Suppressor macrophage (primary cell): ENCODE measurements at regions not wholly inside any gene's neighbourhood (a gene's known extent, or its start where the extent isn't known, plus 50 kb on each side); places are given as distances from the start of the nearest gene placed in this dataset.
"Not testable (repeated sequence)": the region's sequence is repeated elsewhere in the genome, so short reads cannot be mapped to it uniquely, and the experiment has no call there.

Experiments
- DNase-seq, 4 experiments: peaks; one replicate each; pipeline ENCODE4 v3.0.0-alpha.2; 2020 to 2022

DNA sequence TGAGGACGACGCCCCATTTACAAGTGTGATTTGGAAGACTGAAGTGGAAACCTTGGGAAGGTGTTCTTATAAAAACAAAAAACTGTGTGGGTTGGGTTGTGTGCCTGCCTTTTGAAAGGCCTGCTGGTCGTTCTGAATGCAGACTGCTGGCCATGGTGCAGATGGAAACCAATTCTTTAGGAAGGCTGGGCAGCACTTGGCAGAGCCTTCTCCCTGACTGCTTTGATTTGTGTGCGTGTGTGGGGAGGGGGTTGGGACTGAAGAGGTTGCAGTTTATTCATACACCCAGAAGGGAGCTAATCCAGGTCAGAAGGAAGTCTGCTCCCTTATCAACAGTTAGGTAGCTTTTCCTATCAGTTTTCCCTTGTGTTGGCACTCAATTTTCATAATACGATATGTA lies 288.7 kb downstream of the SOX2 start:
- DNase-seq: no peak

DNA sequence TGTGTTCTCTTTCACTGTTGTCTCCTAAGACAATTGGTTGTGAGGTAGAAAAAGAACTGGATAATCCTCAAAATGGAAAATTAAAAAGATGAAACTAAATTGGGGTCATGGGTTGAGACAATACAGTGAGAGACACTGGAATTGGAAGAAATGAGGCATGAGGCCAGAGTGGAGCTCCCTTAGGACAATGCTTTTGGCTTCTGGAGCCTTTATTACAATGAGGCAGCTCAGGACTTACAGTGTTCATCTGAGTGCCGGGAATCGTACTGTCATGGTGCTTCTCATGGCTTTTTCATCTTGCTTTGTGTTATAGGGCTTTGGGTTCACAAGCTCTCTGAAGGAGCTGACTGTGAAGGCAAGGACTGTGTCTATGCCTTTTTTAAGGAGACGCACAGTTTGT lies 293.5 kb downstream of the SOX2 start:
- DNase-seq: no peak

DNA sequence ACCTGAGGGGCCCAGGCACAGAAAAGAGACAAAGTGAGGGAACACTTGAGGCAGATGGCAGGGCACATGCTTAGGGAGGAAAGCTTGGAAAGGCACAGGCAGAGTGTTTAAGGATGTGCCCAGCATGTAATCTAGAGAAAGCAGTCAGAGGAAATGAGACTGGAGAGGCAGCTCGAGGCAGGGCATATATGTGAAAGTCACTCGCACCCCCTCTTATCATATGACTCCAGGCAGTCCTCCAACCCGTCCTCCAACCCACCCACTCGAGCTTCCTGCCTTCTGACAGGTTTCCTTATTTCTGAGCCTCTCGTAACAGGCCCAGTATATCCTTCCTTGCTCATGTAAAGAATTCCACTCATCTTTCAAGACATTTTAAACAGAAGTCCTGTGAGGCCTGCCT lies 294.0 kb downstream of the SOX2 start:
- DNase-seq: peak in 2 of 4 experiments; percentile 4 to 12

DNA sequence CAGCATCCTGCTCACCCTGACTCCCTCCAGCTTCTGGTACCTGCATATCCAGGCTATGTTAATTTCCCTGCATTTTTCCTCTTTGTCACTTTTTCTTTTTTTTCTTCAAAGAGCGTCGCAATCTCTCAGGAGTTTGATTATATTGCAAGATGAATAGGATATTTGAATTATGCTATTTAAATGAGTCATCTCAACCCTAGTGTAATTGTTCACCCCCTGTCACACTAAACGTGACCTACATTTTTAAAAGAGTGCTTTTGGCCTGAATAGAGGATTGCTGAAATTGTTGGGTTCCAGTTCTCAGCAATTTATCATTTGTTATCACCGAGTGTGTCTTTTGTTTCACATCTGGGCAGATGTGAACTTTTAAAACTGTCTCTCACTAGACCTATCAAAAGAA lies 294.7 kb downstream of the SOX2 start:
- DNase-seq: no peak

DNA sequence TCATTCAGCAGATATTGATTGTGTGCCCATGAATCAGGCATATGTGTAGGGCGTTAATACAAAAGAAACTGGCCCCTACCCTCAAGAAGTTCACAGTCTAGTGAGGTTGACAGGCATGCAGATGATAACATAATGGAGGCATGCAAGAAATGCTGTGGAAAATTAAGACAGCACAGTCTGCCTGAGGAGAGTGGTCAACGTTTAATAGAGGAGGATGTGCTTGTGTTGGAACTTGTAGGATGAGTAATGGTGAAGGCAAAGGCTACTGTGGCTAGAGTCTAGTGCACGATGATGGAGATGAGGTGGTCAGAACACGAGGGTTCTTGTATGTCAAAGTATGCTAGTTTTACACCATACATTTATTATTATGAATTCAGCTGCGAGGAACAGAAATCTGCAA lies 295.7 kb downstream of the SOX2 start:
- no peak for DNase-seq

DNA sequence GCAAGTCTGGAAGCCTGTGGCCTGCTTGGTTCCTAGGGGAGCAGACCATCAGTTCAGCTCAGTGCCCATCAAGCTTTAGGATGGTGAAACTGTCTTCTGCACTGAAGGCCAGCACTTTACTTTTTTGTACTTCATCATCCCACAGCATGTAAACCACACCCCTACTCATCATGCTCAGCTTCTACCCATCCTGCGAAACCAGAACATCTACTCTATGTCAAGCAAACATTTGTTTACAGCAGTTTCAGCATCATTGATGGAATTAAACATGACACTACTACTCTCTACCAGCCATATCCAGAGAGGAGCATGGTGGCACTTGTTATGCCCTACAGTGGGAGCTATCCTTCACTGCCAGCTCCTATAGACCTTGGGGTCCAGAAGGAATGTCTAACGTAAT lies 306.6 kb downstream of the SOX2 start:
- no peak for DNase-seq

DNA sequence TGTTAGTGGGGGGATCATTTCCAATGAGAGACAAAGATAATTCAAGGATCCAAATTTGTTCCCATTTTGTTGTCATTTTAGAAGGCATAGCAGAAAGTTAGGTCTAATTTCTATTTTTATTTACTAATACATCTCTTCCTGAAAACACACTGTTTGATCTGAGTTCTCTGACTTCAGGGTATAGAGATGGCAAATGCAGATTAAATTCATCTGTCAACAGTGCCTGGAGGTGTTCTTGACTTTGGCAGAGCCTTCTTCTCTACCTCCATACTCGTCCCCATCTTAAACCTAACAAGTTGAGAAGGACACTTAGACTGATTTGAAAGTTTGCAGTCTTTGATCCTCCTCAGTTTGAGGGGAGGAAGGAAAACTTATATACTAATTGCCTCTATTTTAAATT lies 308.2 kb downstream of the SOX2 start:
- DNase-seq: no peak

DNA sequence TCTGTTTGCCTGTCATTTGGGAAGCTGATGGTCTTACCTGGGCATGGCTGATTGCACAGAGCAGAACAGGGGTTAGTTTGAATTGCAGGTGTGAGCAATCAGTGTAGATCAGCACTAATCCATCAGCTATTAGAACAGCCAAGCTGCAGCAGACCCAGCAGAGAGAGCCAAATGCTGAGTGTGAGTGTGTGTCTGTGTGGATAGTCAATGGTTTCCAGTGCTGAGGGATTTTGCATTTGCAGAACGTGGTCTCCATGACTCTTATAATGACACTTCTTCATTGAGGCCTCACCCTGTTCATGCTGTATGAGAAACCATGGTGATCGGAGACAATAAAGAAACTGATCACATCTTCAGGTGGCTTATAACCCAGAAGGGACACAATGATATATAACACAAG lies 312.1 kb downstream of the SOX2 start:
- DNase-seq: no peak

DNA sequence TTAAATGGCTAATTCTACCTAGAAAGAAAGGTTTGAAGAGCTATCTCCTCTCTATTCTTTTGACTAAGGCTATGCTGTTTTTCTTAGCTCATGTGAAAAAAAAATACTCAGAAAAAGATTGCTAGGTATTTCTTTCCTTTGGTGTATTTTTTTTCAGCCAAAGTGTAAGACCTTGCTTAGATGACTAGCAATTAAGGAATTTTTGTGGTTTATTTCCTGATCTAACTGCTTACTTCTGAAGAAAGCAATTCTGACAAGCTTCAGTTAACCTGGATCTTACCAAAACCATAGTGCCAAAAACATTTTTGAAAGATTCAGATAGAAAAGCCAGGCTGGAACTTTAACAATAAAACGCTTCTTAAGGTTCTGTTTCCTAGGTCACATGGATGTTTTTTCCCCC lies 315.6 kb downstream of the SOX2 start:
- no peak for DNase-seq

DNA sequence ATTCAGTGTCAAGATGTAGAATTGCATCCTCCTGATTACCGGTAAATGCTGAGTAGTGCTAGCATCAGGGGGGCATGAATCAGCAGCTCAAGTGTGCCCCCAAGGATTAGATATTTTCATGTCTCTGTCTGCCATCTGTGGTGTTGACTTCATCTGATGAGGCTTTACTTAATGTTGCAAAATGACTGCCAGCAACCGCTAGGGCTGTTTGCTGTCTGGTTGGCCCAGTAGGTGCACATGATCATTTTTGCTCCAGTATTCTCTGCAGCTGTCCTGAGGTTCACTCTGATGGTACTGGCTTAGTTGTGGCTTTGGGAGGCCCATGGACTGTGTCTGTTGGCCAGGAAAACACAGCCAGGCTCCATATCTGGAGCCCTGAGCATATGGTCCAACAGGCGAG lies 316.4 kb downstream of the SOX2 start:
- DNase-seq: no peak

DNA sequence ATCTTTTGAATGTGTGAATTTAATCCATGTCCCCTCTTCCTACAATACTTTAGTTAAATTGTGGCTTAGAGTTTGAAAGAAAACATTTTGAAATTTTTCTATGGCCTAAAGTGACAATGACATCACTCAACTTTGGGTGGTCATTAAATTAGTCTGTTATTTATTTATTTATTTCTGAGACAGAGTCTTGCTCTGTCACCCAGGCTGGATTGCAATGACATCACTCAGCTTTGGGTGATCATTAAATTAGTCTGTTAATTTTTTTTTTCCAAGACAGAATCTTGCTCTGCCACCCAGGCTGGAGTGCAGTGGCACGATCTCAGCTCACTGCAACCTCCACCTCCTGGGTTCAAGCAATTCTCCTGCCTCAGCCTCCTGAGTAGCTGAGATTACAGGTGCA lies 322.5 kb downstream of the SOX2 start:
- DNase-seq: not testable (repeated sequence)

DNA sequence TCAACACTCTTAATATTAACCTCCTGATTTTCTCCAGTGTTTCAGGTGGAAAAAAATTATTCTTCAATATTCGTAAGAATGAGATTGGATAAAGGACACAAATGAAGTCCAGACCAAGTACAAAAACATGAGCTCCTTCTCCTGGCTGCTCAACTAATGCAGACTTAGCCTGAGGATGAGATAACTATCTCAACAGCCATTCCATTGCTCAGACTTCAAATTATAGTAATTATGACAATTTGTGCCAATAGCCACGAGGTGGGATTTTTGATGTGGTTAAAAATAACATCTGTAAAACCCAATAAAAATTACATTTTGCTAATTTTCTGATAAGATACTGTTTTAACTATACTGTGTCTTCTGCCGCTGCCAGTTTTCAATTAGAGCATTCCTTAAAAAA lies 323.6 kb downstream of the SOX2 start:
- no peak for DNase-seq

DNA sequence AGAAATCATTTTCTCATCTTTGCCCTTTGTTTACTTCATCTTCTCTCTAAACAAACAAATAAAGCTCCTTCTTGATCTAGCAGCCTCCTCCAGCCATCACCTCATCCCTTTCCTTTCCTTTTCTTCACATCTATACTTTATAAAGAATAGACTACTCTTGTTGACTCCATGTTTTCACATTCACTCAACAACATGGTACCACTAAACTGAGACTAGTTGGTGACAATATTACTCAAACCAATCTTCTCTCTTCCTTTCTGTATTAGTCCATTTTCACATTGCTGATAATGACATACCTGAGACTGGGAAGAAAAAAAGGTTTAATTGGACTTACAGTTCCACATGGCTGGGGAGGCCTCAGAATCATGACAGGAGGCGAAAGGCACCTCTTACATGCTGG lies 324.7 kb downstream of the SOX2 start:
- no peak for DNase-seq

DNA sequence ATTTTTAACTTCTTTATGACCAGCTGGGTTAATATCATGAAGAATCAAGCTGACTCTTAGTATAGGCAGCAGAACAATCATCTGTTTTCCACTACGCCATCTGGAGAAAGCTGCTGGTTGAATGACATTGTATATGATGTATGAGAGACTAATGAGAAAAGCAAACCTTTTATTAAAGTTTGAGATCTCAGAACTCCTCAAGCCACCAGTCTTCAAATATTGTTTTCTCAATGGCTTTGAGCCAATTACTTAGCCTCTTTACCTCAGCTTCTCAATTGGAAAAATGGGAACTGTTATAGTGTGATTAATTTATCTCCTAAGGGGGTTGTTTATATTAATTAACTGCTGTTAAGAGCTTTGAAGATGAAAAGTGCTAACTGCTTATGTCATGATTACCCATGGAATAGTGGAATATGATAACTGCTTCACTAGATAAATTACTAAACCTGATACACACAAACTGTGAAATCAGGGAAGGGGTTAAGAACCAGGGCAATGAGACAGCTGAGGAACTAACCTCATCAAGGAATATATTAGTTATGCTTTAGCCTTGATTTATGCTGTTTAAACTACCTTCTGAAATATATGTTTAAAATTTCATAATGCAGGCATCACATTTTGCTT lies 330.1 kb downstream of the SOX2 start:
- no peak for DNase-seq

DNA sequence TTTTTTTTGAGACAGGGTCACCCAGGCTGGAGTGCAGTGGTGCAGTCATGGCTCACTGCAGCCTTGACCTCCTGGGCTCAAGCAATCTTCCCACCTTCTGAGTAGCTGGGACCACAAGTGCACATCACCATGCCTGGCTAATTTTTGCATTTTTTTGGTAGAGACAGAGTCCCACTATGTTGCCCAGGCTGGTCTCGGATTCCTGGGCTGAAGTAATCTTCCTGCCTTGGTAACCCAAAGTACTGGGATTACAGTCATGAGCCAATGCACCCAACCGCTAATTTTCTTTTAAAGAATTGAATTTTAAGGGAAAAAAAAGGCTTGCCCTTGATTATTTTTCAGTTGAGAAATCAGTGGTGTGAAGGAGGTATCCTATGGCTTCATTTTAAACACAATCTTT lies 334.0 kb downstream of the SOX2 start:
- DNase-seq: no peak

DNA sequence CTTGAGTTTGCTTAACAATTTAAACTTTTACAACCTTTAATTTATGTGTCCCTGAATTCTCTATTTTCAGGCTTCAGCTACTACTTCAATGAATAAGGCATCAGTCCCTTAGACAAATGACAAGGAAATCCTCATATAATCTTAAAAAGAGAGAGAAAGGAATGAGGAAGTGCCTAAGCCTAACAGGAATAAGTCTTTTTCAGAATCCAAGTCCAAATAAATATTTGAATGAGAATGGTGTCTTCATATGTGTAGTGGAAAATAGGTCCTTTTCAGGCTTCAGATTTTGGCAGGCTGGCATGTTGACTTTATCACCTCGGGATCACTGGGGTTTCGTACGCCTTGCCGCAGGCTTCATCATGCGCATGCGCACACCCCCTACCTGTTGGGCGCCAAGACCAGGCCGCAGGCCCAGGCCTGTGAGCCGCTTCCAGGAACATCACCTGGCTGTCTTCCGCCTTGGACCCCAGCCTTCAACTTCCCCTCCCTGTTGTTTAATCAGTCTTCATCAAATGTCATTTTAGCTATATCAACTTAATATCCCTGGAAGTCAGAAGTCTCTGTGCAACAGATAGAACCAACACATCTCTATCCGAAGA lies 334.5 kb downstream of the SOX2 start:
- DNase-seq: no peak

DNA sequence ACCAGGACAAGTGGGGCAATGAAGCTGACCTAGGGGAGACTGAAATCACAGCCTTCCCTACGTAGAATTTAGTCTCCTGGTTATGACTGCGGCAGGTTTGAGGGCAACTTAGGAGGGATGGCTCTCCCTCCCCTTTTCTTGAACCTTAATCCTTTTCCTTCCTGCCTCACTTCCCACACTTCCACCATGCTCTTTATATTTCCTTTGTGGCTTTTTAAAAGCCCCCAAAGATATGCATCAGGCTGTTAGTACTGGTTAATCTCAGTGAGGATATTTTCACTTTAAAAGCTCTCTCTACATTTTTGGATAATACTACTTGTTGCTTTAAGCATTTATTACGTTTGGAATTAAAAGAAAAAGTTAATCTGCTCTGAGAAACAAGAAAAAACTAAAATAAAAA lies 339.2 kb downstream of the SOX2 start:
- no peak for DNase-seq

DNA sequence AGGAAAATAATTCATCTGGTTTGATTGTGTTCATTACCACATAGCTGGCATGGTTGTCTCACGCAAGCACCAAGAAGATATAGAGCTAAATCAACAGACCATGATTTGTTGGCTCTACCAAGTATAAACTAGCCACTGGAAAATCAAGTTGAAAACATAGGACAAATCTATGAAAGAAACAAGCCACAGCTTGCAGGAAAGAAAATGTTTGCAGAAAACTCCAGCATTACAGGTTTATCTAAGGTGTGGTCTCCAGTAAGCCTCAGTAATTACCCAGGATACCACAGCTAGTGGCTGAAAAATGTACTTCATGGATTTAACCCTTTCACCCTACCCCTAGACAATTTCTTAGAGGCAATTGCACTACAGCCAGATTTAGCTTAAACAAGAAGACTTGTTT lies 340.6 kb downstream of the SOX2 start:
- no peak for DNase-seq

DNA sequence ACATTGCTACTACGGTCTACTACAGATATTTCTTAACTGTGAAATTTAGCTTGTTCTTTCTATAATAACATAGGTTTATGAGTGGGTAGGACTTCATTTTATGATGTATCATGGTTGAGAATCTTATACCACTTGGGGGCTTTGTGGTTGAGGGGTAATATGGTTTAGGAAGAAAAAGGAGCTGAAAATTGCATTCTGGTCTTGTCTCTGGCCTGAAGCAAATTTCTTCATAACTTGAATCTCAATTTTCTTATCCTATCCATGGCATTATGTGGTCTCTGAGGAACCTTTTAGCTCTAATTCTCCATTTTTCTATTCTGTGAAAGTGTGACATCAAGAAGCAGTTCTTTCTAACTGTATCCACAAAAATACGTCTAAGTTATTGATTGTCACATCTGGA lies 341.0 kb downstream of the SOX2 start:
- no peak for DNase-seq

DNA sequence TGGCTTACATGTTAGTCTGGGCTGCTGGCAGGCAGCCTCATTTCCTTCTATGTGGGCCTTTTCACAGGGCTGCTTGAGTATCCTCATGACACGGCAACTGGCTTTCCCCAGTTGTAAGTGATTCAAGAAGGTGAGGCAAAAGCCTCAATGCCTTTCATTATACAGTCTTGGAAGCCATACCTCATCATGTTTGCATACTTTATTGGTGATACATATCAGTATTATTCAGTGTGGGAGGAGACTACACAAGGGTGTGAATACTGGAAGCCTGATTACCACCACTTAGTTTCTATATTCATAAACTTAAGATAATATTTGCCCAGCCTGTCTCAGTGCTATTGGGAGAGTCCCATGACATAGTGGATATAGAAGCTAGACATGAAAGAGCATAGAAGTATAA lies 346.8 kb downstream of the SOX2 start:
- no peak for DNase-seq

DNA sequence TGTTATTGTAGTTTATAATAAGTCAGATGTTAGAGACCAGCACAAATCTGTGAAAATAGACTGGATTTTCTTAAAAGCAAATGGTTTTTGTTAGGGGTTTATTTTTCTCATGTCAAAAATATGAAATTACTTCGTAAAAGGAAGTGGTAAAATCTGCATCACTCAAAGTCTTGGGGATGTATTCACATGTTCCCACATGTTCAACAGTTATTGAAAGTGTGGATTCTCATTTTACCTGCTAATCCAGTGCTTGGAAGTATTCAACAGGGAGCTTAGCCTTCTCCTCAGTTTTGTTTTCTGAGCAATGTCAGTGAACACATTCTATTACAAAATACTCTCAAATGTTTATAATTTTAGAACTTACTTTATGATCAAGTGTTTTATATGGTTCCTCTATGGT lies 352.0 kb downstream of the SOX2 start:
- no peak for DNase-seq

DNA sequence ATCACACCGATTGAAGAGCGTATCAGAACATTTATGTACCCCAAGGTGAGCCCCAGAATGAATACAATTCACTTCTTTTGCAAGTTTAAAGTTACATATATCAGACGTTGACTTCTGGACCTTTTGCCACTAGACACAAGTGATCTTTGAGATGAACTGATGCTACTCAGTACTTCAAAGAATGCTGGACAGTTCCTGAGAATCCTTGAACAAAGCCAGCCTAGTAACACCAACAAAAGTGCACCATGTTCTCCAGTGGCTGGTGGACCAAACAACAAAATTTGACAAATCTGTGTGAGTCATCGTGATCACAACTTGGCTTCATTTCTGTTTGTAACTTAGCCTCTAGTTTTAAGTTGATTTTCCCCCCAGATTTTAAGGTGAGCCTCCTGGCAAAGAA lies 355.7 kb downstream of the SOX2 start:
- DNase-seq: no peak

DNA sequence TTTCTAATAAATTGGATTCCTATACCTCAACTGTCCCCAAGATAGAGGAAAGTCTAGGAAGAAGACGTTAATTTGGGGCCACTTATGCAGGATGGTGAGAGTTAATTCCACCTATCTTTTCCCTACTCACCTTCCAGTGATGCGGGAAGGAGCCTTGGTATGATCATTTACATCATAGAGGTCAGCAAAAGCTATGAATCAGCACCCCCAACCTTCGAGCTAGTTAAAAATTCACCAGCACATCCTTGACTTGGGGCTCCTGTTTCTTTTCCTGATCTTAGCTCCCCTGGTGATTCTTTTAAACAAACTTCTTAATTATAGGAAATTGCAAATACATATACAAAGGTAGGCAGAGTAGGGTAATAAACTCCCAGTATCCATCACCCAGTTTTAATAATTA lies 366.6 kb downstream of the SOX2 start:
- DNase-seq: no peak

DNA sequence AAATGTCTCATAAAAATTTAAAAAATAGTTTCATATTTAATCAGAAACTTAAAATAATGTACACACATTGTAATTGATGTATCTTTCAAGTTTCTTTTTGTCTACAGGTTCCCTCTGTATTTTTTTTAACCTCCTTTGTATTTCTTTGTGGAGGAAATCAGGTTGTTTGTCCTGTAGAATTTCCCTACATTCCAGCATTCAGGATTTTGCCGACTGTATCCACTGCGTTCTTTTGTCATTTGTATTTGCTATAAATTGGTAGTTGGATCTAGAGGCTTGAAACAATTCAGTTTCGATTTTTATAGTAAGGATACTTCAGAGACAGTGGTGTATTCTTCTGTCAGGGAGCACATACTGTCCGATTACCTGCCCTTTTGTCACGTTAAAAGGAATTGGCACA lies 367.2 kb downstream of the SOX2 start:
- no peak for DNase-seq

DNA sequence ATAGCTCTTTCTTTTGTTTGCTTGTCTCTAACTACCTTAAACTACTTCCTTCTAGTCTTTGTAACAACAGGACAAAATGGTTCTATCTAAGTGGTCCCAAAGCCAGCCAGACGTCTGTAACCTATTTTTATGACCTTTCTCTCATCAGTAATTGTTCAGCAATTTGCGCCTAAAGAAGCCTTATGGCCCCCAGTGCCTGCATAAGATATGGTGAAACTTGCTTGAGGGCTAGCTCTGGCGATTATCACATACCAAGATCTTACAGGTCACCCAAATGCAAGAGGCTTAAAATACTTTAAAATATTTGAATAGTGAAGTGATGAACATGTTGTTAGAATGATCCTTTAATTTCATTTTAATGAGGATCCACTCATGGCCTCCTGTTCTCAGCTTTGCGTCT lies 369.4 kb downstream of the SOX2 start:
- DNase-seq: no peak
